Mesenchymal stem cell (in vitro differentiated cells and primary cell): ENCODE measurements at regions not wholly inside any gene's neighbourhood (a gene's known extent, or its start where the extent isn't known, plus 50 kb on each side); places are given as distances from the start of the nearest gene placed in this dataset.

Source experiments
- DNase-seq: peaks from one replicate; pipeline ENCODE4 v3.0.0-alpha.2; 2013
- H2AFZ ChIP-seq: one replicate; pipeline ENCODE4 v1.6.1; 2013; ENCODE audit warnings: low read depth, mild to moderate bottlenecking, control low read depth, inconsistent platforms, low read length, moderate library complexity
- H2AK5ac ChIP-seq: 2 replicates; pipeline ENCODE4 v1.6.1; 2013; ENCODE audit warnings: low read length, moderate library complexity, mild to moderate bottlenecking, inconsistent platforms; ENCODE audit not compliant: severe bottlenecking
- H2BK120ac ChIP-seq: one replicate; pipeline ENCODE4 v1.6.1; 2013; ENCODE audit warnings: low read depth, mild to moderate bottlenecking, inconsistent platforms, low read length, moderate library complexity
- H2BK12ac ChIP-seq, 2 experiments: one replicate each; pipeline ENCODE4 v1.6.1; 2013; ENCODE audit warnings: inconsistent platforms in 2 of 2, low read length in 2 of 2, mild to moderate bottlenecking in 2 of 2, moderate library complexity in 2 of 2, control low read depth in 1 of 2
- H2BK15ac ChIP-seq: one replicate; pipeline ENCODE4 v1.6.1; 2013; ENCODE audit warnings: mild to moderate bottlenecking, low read depth, inconsistent platforms; ENCODE audit not compliant: poor library complexity, severe bottlenecking
- H2BK5ac ChIP-seq: 2 replicates; pipeline ENCODE4 v1.6.1; 2013; ENCODE audit warnings: low read depth, mild to moderate bottlenecking, low read length, control low read depth, inconsistent platforms; ENCODE audit not compliant: poor library complexity, severe bottlenecking
- H3K14ac ChIP-seq, 2 experiments: one replicate each; pipeline ENCODE4 v1.6.1; 2013; ENCODE audit warnings: inconsistent platforms in 2 of 2, low read length in 2 of 2, control low read depth in 1 of 2, mild to moderate bottlenecking in 1 of 2, moderate library complexity in 1 of 2
- H3K18ac ChIP-seq, 2 experiments: one replicate each; pipeline ENCODE4 v1.6.1; 2013; ENCODE audit warnings: inconsistent platforms in 2 of 2, low read length in 2 of 2, control low read depth in 1 of 2, low read depth in 1 of 2, mild to moderate bottlenecking in 1 of 2
- H3K23ac ChIP-seq, 2 experiments: one replicate each; pipeline ENCODE4 v1.6.1; 2013; ENCODE audit warnings: inconsistent platforms in 2 of 2, low read length in 2 of 2, mild to moderate bottlenecking in 2 of 2, moderate library complexity in 2 of 2, control low read depth in 1 of 2
- H3K27ac ChIP-seq: 2 replicates; pipeline ENCODE4 v1.5.1; 2013; ENCODE audit warnings: mild to moderate bottlenecking, moderate library complexity, low read length, control low read depth, inconsistent platforms; ENCODE audit not compliant: poor library complexity, severe bottlenecking
- H3K27me3 ChIP-seq, 2 experiments: 2 replicates each; pipeline versions ENCODE4 v1.6.1 to v1.7.0; 2013; ENCODE audit warnings: low read length in 2 of 2, mild to moderate bottlenecking in 2 of 2, moderate library complexity in 2 of 2, control low read depth in 1 of 2, inconsistent platforms in 1 of 2; ENCODE audit not compliant: control insufficient read depth in 1 of 2, insufficient read depth in 1 of 2
- H3K36me3 ChIP-seq, 2 experiments: 2 replicates each; pipeline versions ENCODE4 v1.6.1 to v1.7.0; 2013; ENCODE audit warnings: low read length in 2 of 2, control low read depth in 1 of 2, inconsistent platforms in 1 of 2, low read depth in 1 of 2, mild to moderate bottlenecking in 1 of 2; ENCODE audit not compliant: insufficient read depth in 2 of 2, control insufficient read depth in 1 of 2
- H3K4ac ChIP-seq, 2 experiments: one replicate each; pipeline ENCODE4 v1.6.1; 2013; ENCODE audit warnings: inconsistent platforms in 2 of 2, low read length in 2 of 2, mild to moderate bottlenecking in 2 of 2, moderate library complexity in 2 of 2, control low read depth in 1 of 2, low read depth in 1 of 2
- H3K4me1 ChIP-seq: 2 replicates; pipeline ENCODE4 v1.6.1; 2013; ENCODE audit warnings: low read depth, low read length, control low read depth; ENCODE audit not compliant: control insufficient read depth, insufficient read depth
- H3K4me2 ChIP-seq: 2 replicates; pipeline ENCODE4 v1.6.1; 2013; ENCODE audit warnings: low read length, mild to moderate bottlenecking, inconsistent platforms; ENCODE audit not compliant: poor library complexity, severe bottlenecking
- H3K4me3 ChIP-seq, 2 experiments: 2 replicates each; pipeline versions ENCODE4 v1.5.1 to v1.7.0; 2013; ENCODE audit warnings: low read length in 2 of 2, mild to moderate bottlenecking in 2 of 2, control low read depth in 1 of 2, low read depth in 1 of 2; ENCODE audit not compliant: insufficient read depth in 1 of 2
- H3K79me1 ChIP-seq: replicated peaks from 2 replicates; pipeline ENCODE4 v1.6.1; 2013; ENCODE audit warnings: mild to moderate bottlenecking, control low read depth, low read length, inconsistent platforms; ENCODE audit not compliant: poor library complexity, severe bottlenecking
- H3K9ac ChIP-seq: 2 replicates; pipeline ENCODE4 v1.7.0; 2013; ENCODE audit warnings: mild to moderate bottlenecking, low read length, moderate library complexity
- H3K9me3 ChIP-seq: 2 replicates; pipeline ENCODE4 v1.7.0; 2013; ENCODE audit warnings: mild to moderate bottlenecking, low read length; ENCODE audit not compliant: control insufficient read depth
- H4K8ac ChIP-seq: one replicate; pipeline ENCODE4 v1.6.1; 2013; ENCODE audit warnings: inconsistent platforms, mild to moderate bottlenecking, low read length, moderate library complexity
- H4K91ac ChIP-seq: one replicate; pipeline ENCODE4 v1.6.1; 2013; ENCODE audit warnings: mild to moderate bottlenecking, low read length, inconsistent platforms
- WGBS: methylation state at CpG from one replicate; pipeline ENCODE4 v1.1.7; 2013; ENCODE audit warnings: mixed read lengths; 5-methylcytosine and 5-hydroxymethylcytosine counted together

- no peak overlapping the region for H2BK15ac ChIP-seq
- WGBS: 55% methylated on average over 2 of the region's 2 CpGs
- H4K91ac ChIP-seq: no peak overlapping the region
- H3K4ac ChIP-seq: no peak overlapping the region
- no peaks in the 10 kb centered on the region for H3K79me1 ChIP-seq
- peak; percentile 74 for DNase-seq
- H2BK120ac ChIP-seq: no peak overlapping the region
- no peak overlapping the region for H2AFZ ChIP-seq
- no peak overlapping the region for H4K8ac ChIP-seq
- H3K27ac ChIP-seq: no peak overlapping the region
- H3K9ac ChIP-seq: no peak overlapping the region
- no peaks in the 10 kb centered on the region for H3K4me1 ChIP-seq
- no peak overlapping the region for H3K4me3 ChIP-seq
- H3K36me3 ChIP-seq: no peaks in the 10 kb centered on the region
- no peak overlapping the region for H2BK12ac ChIP-seq
- no peak overlapping the region for H3K14ac ChIP-seq
- no peaks in the 10 kb centered on the region for H3K27me3 ChIP-seq
- H3K23ac ChIP-seq: no peak overlapping the region
- no peak overlapping the region for H3K4me2 ChIP-seq
- H3K9me3 ChIP-seq: peaks cover 3% of the 10 kb centered on the region
- no peak overlapping the region for H2BK5ac ChIP-seq
- no peak overlapping the region for H2AK5ac ChIP-seq
- no peak overlapping the region for H3K18ac ChIP-seq
Measured at GRCh38 chr12:24425601-24425970, 476.1 kb upstream of the SOX5 start.

GRCh38 chr12:24424889-24425600, 475.6 kb upstream of the SOX5 start:
- H2BK120ac ChIP-seq: no peak overlapping the region
- H4K8ac ChIP-seq: no peak overlapping the region
- H3K4me3 ChIP-seq: no peak overlapping the region
- peak; percentile 10 for DNase-seq
- H3K4me2 ChIP-seq: no peak overlapping the region
- no peak overlapping the region for H2BK5ac ChIP-seq
- H2AFZ ChIP-seq: no peak overlapping the region
- H3K27ac ChIP-seq: no peak overlapping the region
- H2BK12ac ChIP-seq: no peak overlapping the region
- no peaks in the 10 kb centered on the region for H3K79me1 ChIP-seq
- H2AK5ac ChIP-seq: no peak overlapping the region
- no peak overlapping the region for H2BK15ac ChIP-seq
- no peaks in the 10 kb centered on the region for H3K36me3 ChIP-seq
- no peak overlapping the region for H4K91ac ChIP-seq
- H3K23ac ChIP-seq: no peak overlapping the region
- no peak overlapping the region for H3K9ac ChIP-seq
- no peak overlapping the region for H3K18ac ChIP-seq
- no peak overlapping the region for H3K14ac ChIP-seq
- H3K4ac ChIP-seq: no peak overlapping the region
- no peaks in the 10 kb centered on the region for H3K27me3 ChIP-seq
- no peaks in the 10 kb centered on the region for H3K4me1 ChIP-seq
- WGBS: 99% methylated on average over 4 of the region's 6 CpGs
- H3K9me3 ChIP-seq: peaks cover 3% of the 10 kb centered on the region

GRCh38 chr12:24424376-24424775, 474.9 kb upstream of the SOX5 start:
- no peak overlapping the region for H4K8ac ChIP-seq
- no peak overlapping the region for H3K27ac ChIP-seq
- H3K4me1 ChIP-seq: no peaks in the 10 kb centered on the region
- no peak overlapping the region for H3K18ac ChIP-seq
- H2BK15ac ChIP-seq: no peak overlapping the region
- no peaks in the 10 kb centered on the region for H3K27me3 ChIP-seq
- no peaks in the 10 kb centered on the region for H3K36me3 ChIP-seq
- no peak overlapping the region for H4K91ac ChIP-seq
- no peak overlapping the region for H3K4me3 ChIP-seq
- no peak overlapping the region for H2AK5ac ChIP-seq
- H2AFZ ChIP-seq: no peak overlapping the region
- no peak for DNase-seq
- no peak overlapping the region for H2BK120ac ChIP-seq
- no peak overlapping the region for H2BK5ac ChIP-seq
- no peak overlapping the region for H3K23ac ChIP-seq
- H3K9ac ChIP-seq: no peak overlapping the region
- H3K14ac ChIP-seq: no peak overlapping the region
- peaks cover 3% of the 10 kb centered on the region for H3K9me3 ChIP-seq
- WGBS: 96% methylated on average over 1 of the region's 2 CpGs
- H2BK12ac ChIP-seq: no peak overlapping the region
- H3K79me1 ChIP-seq: no peaks in the 10 kb centered on the region
- H3K4me2 ChIP-seq: no peak overlapping the region
- H3K4ac ChIP-seq: no peak overlapping the region

GRCh38 chr12:24423611-24424010, 474.1 kb upstream of the SOX5 start:
- H3K4me3 ChIP-seq: no peak overlapping the region
- no peak overlapping the region for H2BK5ac ChIP-seq
- H3K4me2 ChIP-seq: no peak overlapping the region
- H3K23ac ChIP-seq: no peak overlapping the region
- no peaks in the 10 kb centered on the region for H3K36me3 ChIP-seq
- no peak overlapping the region for H4K91ac ChIP-seq
- DNase-seq: no peak
- no peak overlapping the region for H3K4ac ChIP-seq
- H3K27me3 ChIP-seq: no peaks in the 10 kb centered on the region
- H3K27ac ChIP-seq: no peak overlapping the region
- H3K18ac ChIP-seq: no peak overlapping the region
- H3K79me1 ChIP-seq: no peaks in the 10 kb centered on the region
- no peak overlapping the region for H3K14ac ChIP-seq
- WGBS: 97% methylated on average over 4 of the region's 4 CpGs
- H2BK120ac ChIP-seq: no peak overlapping the region
- no peak overlapping the region for H4K8ac ChIP-seq
- H2BK12ac ChIP-seq: no peak overlapping the region
- H2AK5ac ChIP-seq: no peak overlapping the region
- H2AFZ ChIP-seq: no peak overlapping the region
- H3K4me1 ChIP-seq: no peaks in the 10 kb centered on the region
- H3K9me3 ChIP-seq: peaks cover 3% of the 10 kb centered on the region
- H3K9ac ChIP-seq: no peak overlapping the region
- no peak overlapping the region for H2BK15ac ChIP-seq
